ENCODE measurements at regions not wholly inside any gene's neighbourhood (a gene's known extent, or its start where the extent isn't known, plus 50 kb on each side); places are given as distances from the start of the nearest gene placed in this dataset.

DNA sequence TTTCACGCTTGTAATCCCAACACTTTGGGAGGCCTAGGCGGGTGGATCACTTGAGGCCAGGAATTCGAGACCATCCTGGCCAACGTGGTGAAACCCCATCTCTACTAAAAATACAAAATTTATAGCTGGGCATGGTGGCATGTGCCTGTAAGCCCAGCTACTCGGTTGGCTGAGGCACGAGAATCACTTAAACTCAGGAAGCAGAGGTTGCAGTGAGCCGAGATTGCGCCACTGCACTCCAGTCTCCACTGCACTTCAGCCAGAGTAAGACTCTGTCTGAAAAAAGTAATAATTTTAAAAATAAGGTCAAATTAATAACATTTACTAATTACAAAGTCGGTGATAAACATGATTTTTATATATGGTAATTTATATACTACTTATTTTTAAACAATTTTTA lies 155.9 kb downstream of the AXIN2 start:
- TF ChIP-seq POLR2A (IDR thresholded peaks at IDR 0.05) = no peak
- TF ChIP-seq, protein P1, sequence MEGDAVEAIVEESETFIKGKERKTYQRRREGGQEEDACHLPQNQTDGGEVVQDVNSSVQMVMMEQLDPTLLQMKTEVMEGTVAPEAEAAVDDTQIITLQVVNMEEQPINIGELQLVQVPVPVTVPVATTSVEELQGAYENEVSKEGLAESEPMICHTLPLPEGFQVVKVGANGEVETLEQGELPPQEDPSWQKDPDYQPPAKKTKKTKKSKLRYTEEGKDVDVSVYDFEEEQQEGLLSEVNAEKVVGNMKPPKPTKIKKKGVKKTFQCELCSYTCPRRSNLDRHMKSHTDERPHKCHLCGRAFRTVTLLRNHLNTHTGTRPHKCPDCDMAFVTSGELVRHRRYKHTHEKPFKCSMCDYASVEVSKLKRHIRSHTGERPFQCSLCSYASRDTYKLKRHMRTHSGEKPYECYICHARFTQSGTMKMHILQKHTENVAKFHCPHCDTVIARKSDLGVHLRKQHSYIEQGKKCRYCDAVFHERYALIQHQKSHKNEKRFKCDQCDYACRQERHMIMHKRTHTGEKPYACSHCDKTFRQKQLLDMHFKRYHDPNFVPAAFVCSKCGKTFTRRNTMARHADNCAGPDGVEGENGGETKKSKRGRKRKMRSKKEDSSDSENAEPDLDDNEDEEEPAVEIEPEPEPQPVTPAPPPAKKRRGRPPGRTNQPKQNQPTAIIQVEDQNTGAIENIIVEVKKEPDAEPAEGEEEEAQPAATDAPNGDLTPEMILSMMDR (IDR thresholded peaks at IDR 0.05) = no peak

Data from right lobe of liver (tissue), 4 donors.